ENCODE measurements at regions not wholly inside any gene's neighbourhood (a gene's known extent, or its start where the extent isn't known, plus 50 kb on each side); places are given as distances from the start of the nearest gene placed in this dataset.
"Not testable (repeated sequence)": the region's sequence is repeated elsewhere in the genome, so short reads cannot be mapped to it uniquely, and the experiment has no call there.

DNA sequence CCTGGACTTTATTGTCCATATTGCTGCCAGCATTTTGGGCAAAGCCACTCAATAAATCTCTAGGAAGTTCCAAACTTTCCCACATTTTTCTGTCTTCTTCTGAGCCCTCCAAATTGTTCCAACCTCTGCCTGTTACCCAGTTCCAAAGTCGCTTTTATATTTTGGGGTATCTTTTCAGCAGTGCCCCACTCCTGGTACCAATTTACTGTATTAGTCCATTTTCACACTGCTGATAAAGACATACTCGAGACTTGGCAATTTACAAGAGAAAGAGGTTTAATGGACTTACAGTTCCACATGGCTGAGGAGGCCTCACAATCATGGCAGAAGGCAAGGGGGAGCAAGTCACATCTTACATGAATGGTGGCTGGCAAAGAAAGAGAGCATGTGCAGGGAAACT is 53.4 kb downstream of the AHSP start:
- not testable (repeated sequence) for DNase-seq (ENCODE audit: low read depth, low spot score)

DNA sequence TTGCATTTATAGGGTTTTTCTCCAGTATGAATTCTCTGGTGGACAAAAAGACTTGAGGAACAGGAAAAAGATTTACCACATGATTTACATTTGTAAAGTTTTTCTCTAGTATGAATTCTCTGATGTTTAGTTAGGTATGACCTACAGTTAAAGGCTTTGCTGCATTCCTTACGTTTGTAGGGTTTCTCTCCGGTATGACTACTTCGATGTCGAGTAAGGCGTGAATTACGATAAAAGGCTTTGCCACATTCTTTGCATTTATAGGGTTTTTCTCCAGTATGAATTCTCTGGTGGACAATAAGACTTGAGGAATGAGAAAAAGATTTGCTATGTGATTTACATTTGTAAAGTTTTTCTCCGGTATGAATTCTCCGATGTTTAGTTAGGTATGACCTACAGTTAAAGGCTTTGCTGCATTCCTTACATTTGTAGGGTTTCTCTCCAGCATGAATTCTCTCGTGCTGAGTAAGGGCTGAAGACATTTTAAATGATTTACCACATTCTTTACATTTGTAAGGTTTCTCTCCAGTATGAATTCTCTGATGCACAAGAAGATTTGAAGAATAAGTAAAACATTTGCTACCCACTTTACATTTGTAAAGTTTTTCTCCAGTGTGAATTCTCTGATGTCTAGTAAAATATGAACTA is 74.2 kb downstream of the AHSP start:
- DNase-seq (ENCODE audit: low read depth, low spot score): not testable (repeated sequence)

DNA sequence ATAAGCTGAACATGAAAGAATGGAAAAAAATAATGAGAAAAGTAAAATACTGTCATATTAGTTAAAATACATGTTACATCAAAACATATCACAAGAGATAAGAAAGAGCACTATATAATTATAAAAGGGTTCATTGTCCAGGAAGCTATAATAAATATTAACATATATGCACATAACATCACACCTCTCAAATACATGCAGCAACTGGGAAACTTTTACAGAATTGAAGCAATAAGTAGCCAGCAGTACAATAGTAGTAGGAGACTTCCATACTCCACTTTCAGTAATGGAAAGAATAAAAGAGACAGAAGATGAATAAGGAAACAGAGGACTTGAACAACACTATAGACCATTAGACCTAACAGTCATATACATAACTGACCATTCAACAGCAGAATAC is 90.4 kb downstream of the AHSP start:
- no peak for DNase-seq (ENCODE audit: low read depth, low spot score)

DNA sequence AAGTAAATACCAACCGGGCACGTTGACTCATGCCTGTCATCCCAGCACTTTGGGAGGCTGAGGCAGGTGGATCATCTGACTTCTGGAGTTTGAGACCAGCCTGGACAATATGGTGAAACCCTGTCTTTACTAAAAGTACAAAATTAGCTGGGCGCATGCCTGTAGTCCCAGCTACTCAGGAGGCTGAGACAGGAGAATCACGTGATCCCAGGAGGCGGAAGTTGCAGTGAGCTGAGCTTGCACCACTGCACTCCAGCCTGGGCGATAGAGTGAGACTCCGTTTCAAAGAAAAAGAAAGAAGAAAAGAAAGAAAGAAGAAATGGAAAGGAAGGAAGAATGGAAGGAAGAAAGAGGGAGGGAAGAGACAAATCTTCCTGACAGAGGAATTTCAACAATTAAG is 108.7 kb downstream of the AHSP start:
- DNase-seq (ENCODE audit: low read depth, low spot score): no peak

DNA sequence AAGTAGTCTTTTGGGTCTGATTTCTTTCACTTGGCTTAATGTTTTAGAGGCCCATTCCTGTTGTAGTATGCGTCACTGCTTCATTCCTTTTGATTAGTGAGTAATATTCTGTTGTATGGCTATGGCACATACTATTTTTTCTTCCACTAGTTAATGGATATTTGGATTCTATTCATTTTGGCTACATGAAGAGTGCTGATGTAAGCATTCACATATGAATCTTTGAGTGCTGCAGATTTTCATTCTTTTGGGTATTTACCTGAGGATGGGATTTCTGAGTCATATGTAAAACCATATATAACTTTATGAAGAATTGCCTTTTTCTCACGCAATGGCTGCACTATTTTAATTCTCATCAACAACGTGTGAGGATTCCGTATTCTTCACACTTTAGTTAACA is 113.6 kb downstream of the AHSP start:
- no peak for DNase-seq (ENCODE audit: low read depth, low spot score)

DNA sequence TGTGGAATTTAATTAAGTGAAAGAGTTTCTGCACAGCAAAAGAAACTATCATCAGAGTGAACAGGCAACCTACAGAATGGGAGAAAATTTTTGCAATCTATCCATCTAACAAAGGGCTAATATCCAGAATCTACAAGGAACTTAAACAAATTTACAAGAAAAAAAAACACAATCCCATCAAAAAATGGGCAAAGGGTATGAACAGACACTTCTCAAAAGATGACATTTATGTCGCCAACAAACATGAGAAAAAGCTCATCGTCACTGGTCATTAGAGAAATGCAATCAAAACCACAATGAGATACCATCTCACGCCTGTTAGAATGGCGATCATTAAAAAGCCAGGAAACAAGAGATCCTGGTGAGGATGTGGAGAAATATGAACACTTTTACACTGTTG is 128.0 kb downstream of the AHSP start:
- DNase-seq (ENCODE audit: low read depth, low spot score): not testable (repeated sequence)

DNA sequence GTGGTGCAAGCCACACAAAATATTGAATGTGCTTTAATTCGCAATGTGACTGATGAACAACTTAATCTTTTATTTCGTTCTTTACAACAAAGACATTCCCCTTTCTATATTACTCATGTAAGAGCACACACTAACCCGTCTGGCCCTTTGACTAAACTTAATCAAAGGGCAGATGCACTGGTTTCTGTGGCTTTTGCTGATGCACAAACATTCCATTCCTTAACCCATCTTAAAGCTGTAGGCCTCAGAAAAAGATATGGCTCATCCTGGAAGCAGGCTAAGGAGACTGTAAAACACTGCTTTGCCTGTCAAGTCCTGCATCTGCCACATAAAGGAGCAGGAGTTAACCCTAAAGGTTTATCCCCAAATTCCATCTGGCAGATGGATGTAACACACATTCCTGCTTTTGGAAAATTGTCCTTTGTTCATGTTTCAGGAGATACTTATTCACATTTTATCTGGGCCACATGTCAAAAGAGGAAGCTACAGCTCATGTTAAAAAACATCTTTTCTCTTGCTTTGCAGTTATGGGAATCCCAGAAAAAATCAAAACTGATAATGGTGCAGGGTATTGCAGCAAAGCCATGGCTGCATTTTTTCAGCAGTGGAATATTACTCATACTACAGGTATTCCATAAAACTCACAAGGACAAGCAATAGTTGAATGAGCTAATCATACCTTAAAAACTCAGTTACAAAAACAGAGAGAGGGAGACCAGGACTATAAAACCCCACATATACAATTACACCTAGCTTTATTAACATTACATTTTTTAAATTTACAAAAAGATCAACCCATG is 137.2 kb downstream of the AHSP start:
- DNase-seq (ENCODE audit: low read depth, low spot score): no peak

DNA sequence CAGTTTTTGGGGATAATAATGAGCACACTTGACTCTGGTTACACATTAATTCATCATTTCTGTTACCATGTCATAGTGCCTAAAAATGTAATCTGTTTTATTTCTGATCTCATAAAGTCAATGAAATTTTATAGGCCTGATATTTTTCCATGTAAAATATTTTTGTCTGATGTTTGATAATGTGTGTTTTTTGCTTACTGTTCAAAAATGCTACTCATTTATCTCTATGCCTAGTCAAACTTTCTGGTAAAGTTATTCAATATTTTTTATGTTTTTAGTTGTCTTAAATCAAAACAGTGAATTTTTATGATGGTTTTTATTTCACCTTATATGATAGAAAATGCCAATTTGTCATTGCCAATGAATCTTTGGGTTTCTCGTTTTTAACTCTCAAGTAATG is 147.0 kb downstream of the AHSP start:
- DNase-seq (ENCODE audit: low read depth, low spot score): no peak

DNA sequence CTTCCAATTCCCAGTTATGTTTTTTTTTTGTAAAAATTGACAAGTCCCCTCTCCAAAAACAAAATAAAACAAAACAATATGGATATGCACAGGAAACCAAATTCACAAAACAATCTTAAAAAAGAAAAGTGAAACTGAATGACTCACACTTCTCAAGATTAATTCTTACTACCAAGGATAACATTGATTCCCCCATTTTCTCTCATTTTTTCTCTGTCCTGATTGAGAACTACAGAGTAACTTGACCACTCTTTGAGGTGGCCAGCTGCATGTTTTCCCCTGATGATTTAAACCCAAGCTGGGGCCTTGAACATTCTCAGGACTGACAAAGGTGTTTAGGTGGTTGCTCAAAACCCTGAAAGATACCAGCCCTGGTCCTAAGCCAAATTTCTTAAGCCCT is 149.0 kb downstream of the AHSP start:
- no peak for DNase-seq (ENCODE audit: low read depth, low spot score)

DNA sequence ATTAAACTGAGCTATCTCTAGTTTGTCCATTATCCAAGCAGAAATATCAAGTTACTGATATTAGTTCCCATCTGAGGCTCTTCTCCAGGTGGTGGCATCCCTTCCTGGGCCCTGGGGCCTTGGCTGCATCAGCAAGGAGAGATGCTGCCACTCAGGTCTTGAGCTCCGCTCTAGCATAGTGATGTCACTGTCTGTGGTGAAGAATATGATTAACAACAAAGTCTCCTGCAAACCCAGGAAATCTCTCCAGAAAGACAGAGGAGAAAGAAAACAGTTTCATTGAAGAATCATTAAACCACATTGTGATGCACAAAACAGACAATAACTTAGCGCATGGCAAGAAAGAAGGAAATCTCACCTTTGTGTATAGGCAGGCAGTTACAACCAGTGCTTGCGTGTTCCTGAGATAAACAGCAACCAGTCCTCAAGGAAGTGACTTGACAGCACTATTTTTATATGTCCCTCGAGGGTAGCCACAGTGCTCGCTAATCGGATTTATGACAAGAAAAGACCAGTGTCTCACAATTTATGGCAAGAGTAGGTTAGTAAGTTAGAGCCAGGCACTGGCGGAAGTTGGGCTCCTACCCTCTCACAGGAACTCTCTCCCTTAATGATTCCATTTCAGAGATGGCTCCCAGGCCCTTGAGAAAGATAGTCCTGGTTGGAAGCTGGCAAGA is 151.1 kb downstream of the AHSP start:
- DNase-seq (ENCODE audit: low read depth, low spot score): no peak

DNA sequence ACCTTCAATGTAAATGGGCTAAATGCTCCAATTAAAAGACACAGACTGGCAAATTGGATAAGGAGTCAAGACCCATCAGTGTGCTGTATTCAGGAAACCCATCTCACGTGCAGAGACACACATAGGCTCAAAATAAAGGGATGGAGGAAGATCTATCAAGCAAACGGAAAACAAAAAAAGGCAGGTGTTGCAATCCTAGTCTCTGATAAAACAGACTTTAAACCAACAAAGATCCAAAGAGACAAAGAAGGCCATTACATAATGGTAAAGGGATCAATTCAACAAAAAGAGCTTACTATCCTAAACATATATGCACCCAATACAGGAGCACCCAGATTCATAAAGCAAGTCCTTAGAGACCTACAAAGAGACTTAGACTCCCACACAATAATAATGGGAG is 161.6 kb downstream of the AHSP start:
- not testable (repeated sequence) for DNase-seq (ENCODE audit: low read depth, low spot score)

DNA sequence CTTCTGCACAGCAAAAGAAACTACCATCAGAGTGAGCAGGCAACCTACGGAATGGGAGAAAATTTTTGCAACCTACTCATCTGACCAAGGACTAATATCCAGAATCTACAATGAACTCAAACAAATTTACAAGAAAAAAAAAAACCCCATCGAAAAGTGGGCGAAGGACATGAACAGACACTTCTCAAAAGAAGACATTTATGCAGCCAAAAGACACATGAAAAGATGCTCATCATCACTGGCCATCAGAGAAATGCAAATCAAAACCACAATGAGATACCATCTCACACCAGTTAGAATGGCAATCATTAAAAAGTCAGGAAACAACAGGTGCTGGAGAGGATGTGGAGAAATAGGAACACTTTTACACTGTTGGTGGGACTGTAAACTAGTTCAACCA is 164.6 kb downstream of the AHSP start:
- not testable (repeated sequence) for DNase-seq (ENCODE audit: low read depth, low spot score)

DNA sequence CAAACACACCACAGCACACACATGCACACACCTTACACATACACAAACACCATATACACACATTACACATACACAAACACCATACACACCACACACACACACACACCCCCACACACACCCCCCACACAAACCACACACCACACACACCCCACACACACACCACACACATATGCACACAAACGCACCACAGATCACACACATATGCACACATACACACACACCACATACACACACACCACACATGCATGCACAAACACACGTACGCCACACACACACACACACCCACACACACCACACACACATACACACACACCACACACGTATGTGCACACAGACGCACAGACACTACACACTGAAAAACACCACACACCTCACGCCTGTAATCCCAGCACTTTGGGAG is 166.0 kb downstream of the AHSP start:
- no peak for DNase-seq (ENCODE audit: low read depth, low spot score)

DNA sequence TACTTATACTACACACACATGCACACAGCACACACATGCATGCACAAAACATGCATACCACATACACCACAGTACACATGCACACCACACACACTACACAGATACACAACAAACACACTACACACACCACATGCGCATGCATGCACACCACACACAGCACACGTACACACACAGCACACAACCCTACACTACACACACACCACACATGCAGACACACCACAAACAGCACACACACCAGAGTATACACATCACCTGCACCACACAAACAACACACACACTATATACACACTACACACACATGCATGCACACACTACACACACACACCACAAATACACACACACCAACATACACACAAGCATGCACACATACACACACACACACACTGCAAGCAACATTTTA is 166.8 kb downstream of the AHSP start:
- no peak for DNase-seq (ENCODE audit: low read depth, low spot score)

DNA sequence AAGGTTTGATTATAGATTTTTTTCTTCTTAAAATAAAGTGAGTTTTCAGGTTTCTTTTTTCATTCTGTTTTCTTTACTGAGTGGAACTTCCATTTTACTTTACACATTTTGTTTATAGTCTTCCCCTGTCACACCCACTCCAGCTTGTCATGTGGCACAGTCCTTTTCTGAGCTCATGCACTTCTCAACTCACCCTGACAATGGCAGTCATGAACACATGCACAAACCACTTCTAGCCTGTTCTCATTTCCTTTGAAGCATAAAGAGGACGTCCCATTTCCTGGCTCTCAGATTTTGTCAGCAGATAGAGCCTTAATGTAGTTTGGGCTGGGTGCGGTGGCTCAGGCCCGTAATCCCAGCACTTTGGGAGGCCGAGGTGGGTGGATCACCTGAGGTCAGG is 168.0 kb downstream of the AHSP start:
- DNase-seq (ENCODE audit: low read depth, low spot score): peak; percentile 41

DNA sequence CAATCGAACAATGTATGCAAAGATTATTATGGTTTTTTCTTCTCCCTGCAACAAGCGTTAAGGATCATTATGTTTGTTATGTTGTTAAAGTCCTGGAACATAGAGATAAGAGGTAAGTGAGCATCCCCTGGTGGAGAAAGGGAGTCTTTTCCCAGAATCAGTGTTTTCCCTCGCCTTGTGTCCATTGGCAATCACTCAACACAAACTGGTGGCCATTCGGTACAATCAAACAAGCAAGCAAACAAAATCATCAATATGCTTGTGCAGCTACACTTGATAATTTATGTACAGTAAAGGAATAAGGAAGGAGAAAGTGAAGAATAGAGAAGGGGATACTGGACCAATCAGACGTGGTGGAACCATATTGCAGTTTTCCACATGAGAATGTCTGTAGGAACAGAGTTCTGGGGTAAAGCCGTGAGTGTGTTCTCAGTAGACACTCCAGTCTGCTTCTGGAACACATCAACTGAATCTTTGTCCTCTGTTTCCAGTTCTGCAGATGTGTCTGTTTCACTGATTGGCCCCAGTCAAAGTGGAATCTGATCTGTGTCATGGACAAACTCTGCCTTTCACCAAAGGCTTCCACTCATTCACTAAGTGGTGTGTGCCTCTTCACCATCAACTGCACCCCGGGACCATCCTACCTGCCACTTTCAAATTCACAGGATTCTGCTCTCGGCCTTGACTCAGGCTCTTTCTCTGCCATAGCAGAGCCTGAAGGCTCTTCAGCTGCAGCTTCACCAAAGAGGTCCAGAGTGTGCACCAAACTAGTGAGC is 169.5 kb downstream of the AHSP start:
- no peak for DNase-seq (ENCODE audit: low read depth, low spot score)

DNA sequence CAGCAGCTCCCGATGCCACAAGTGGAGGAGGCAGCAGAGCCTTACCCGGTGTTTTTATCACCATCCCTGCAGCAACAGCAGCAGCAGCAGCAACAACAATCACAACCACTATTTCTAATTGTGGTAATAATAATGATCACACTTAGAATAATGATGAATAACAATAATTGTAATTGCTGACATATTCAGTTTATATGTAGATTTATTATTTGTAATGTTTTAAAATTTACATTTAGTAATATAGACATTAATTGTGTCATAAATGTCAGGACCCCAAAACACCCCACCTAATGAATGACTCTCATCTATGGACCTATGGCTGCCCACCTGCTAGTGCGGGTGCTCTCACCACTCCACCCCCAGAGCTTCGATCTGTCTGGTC is 170.0 kb downstream of the AHSP start:
- no peak for DNase-seq (ENCODE audit: low read depth, low spot score)

DNA sequence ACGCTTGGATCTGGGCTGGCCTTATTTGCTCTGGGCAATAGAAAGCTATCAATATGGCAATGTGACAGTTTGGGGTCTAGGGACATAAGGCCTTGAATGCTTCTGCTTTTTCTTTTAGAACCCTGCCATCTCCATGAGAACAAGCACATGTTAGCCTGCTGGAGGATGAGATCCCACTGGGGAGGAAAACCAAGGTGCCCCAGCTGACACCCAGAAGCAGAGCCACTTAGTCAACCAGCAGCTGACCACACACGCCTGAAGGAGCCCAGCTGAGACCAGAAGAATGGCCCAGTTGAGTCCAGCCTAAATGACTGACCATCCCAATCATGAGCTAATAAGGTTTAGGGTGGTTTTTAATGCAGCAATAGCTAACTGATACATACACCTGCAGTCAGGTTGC is 171.2 kb downstream of the AHSP start:
- DNase-seq (ENCODE audit: low read depth, low spot score): no peak

DNA sequence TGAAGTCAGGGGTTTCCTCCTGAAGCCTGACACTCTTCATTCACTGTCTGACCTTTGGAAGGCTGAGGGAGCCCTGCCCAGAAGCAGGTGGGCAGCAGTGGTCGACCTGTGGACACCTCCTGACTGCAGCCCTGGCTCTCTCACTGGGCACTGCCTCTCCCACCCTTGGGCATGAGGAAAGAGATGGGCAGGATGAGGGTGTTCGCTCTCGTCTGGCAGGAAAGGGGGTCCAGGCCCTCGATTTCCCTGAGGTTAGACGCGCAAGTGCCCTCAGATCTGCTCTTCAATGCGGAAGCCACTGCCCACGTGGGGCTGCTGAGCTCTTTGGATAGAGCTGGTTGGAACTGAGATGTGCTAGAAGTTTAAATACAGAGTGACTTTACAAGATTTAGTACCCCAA is 171.9 kb downstream of the AHSP start:
- no peak for DNase-seq (ENCODE audit: low read depth, low spot score)

DNA sequence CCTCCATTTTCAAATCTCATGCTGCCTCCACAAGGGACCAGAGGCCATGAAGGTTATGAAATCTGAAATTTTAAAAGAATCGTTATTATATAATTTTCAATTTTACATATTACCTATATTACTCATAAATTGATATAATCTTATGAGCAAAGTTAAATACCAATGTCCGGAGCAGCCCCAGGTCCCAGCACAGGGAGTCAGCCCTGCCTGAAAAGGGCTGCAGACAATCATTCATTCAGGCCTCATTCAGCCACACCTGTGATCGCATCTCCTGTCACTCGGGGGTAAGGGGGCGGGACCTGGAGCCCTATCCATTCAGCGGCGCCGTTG is 172.5 kb downstream of the AHSP start:
- no peak for DNase-seq (ENCODE audit: low read depth, low spot score)

DNA sequence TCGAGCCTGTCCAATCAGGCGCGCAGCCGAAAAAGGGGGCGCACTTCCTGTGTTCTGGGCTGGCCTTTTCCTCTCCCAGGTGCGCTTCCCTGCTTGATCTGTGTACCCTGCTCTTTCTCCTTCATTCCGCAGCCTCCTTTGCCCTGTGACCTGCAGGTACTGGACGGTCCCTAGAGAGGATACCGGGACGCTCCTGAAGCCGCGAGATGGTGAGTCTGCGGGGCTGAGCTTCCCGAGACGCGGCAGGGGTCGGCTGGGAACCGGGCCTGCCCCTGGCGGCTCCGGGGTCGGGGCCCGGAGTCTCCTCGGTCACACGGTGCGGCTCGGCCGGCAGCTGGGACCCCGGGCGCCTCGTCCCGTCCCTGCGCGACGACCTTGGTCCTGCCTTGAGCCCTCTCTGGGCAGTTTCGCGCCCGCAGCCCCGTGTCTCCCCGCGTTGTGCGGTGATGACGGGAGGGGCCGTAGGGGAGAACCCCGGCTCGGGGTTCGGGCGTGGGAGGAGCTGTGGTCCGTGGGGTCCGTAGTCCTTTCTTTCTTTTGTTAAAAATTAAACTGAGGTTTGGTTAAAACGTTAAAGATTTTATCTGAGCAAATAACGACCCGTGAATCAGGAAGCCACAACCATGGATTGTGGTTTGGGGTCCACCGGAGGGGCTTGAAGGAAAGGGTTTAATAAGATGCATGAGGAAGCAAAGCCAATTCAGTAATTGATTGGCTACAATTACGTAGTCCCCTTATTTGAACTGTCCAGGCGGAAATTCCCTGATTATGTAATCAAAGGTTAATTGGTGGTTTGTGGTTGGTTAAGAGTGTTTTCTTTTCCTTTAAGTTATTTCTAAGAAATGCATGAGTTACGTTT is 172.8 kb upstream of the ZNF267 start:
- DNase-seq (ENCODE audit: low read depth, low spot score): peak; percentile 76

Measured in activated CD4-positive, CD25-positive, alpha-beta regulatory T cell treated with anti-CD3 and anti-CD28 coated beads, Interleukin-2, amount 50 U/mL, for 16 hours (primary cell).